Astrocyte of the spinal cord (primary cell): ENCODE measurements at regions not wholly inside any gene's neighbourhood (a gene's known extent, or its start where the extent isn't known, plus 50 kb on each side); places are given as distances from the start of the nearest gene placed in this dataset.

Experiments used
- DNase-seq: peaks from one replicate; pipeline ENCODE4 v3.0.0; 2011; ENCODE audit warnings: low read depth, low spot score
- H3K4me3 ChIP-seq: 2 replicates; pipeline ENCODE4 v1.5.1; 2011; ENCODE audit warnings: low read depth, mild to moderate bottlenecking, low read length, moderate library complexity
- CTCF ChIP-seq: IDR thresholded peaks from 2 replicates; pipeline ENCODE4 v1.5.1; 2012; ENCODE audit warnings: low read depth, mild to moderate bottlenecking, low read length, inconsistent platforms
- in situ Hi-C: cut with HindIII; loops from 2 replicates; pipeline ENCODE4 v1.10.0; 2017; ENCODE audit warnings: low sequenced_read_pairs

- DNase-seq = peak; percentile 20
- TF ChIP-seq CTCF = no peak
- no peak overlapping the region for H3K4me3 ChIP-seq
- in situ Hi-C loops = no loop called here
These were observed 317.0 kb upstream of the TMPO start for GRCh38 chr12:98198261-98198982.

- in situ Hi-C loops = no loop called here
- no peak for TF ChIP-seq CTCF
- no peak overlapping the region for H3K4me3 ChIP-seq
- DNase-seq = no peak
These were observed 306.6 kb upstream of the TMPO start for GRCh38 chr12:98208816-98209215.

GRCh38 chr12:98211909-98212695, 303.3 kb upstream of the TMPO start:
- TF ChIP-seq CTCF = no peak
- DNase-seq = peak; percentile 55

DNA sequence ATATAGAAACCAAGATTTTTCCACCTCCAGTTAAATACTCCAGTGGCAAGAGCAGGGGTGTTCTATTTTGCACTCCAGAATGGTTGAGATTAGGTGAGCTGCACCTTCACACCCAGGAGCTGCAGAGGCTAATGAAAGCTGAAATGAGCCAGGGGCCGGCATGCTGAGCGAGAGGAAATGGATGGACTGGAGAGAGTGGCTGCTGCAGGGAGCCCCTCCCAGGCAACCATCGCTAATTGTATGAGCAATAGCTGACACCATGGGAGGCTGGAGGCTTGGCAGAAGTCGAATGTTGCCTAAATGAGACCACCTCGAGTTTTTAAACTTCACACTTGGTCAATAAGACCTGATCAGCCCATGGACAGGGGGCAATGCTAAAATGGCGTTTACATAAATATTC, 301.8 kb upstream of the TMPO start:
- in situ Hi-C loops = no loop called here
- no peak for DNase-seq

More at GRCh38 chr12:98211909-98212695, 303.3 kb upstream of the TMPO start:
- in situ Hi-C loops = no loop called here
- no peak overlapping the region for H3K4me3 ChIP-seq

DNA sequence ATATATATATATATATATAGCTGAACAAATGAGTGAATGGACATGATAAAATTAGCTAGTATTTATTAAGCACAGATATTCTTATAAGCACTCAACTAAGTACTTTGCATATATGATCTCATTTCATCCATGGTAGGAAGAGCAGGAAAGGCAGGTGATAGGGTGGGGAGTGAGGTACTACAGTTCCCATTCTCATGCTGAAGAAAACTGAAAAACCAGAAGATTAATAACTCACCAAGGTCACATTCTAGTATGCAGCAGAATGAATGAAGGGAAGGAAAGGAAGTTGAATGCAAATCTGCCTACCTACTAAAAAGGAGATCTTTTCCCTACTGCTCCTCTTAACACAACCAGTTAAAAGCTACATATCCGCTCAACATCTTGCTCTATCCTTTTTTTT, 298.1 kb upstream of the TMPO start:
- no peak for DNase-seq
- in situ Hi-C loops = no loop called here
- no peak overlapping the region for H3K4me3 ChIP-seq
- TF ChIP-seq CTCF = no peak

More for the DNA sequence above, 301.8 kb upstream of the TMPO start:
- H3K4me3 ChIP-seq = no peak overlapping the region
- TF ChIP-seq CTCF = no peak

DNA sequence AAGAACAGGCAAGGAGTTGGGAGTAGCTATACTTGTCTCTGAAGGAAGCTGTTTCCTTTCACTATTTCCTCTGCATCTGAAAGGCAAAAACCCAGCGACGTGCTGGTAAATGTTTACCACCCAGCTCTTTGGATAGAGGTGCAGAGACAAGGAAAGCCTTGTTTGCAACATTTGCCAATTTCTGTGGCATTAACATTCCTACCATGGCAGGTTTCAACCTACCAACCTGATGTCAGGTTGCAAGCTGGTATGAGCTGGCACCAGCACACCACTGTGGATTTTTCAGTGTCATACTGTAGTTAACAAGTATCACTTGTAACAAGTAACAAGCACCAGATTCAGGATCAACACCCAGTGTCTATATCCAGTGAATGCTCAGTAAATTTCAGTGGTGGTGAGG, 294.8 kb upstream of the TMPO start:
- no peak for DNase-seq
- in situ Hi-C loops = no loop called here
- TF ChIP-seq CTCF = no peak
- H3K4me3 ChIP-seq = no peak overlapping the region
